Chondrocyte (in vitro differentiated cells): ENCODE measurements at regions not wholly inside any gene's neighbourhood (a gene's known extent, or its start where the extent isn't known, plus 50 kb on each side); places are given as distances from the start of the nearest gene placed in this dataset.

Source experiments
- DNase-seq: peaks from one replicate; pipeline ENCODE4 v3.0.0; 2021; ENCODE audit warnings: mixed read lengths, low spot score
- H3K27ac Mint-ChIP-seq: one replicate; pipeline ENCODE4 v1.8.0; 2021; ENCODE audit warnings: mild to moderate bottlenecking, moderate library complexity, mixed read lengths; ENCODE audit not compliant: unreplicated experiment
- H3K27me3 Mint-ChIP-seq: 2 replicates; pipeline ENCODE4 v1.8.0; 2021; ENCODE audit warnings: low read depth, mixed read lengths
- H3K36me3 Mint-ChIP-seq: 2 replicates; pipeline ENCODE4 v1.8.0; 2021; ENCODE audit warnings: low read depth, mixed read lengths
- H3K4me1 Mint-ChIP-seq: 2 replicates; pipeline ENCODE4 v1.8.0; 2021; ENCODE audit warnings: low read depth, mild to moderate bottlenecking, mixed read lengths
- H3K4me3 Mint-ChIP-seq: one replicate; pipeline ENCODE4 v1.8.0; 2021; ENCODE audit warnings: mild to moderate bottlenecking, moderate library complexity, mixed read lengths; ENCODE audit not compliant: unreplicated experiment
- H3K9me3 Mint-ChIP-seq: 2 replicates; pipeline ENCODE4 v1.8.0; 2021; ENCODE audit warnings: low read depth, mixed read lengths
- CTCF ChIP-seq: fragments of 200-600 bp; sonication (generic); IDR thresholded peaks from 2 replicates; pipeline ENCODE4 v1.5.0; 2021; ENCODE audit warnings: antibody characterized with exemption, mild to moderate bottlenecking, moderate library complexity

DNA sequence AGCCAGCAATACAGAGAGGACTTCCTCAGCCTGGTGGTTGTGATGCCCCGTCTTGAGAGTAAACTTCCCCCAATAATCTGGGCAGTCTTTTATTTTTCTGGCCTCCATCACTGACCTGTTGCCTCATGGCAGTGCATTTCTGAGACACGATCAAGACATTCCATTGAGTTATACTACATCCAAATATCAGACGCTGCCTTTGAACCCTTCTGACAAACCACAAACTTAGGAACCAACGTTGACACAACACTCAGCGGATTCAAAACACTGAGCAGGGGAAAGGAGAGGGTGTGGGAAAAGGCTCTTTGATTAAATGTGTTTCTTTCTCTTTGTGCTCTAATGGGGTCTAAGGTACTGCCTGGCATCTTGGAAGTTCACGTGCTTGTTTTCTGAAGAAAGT is 100.7 kb upstream of the TBX5 start:
- no peak for DNase-seq
- Mint-ChIP-seq H3K4me1 (no peaks in the 10 kb centered on the region), H3K27me3 (peaks cover 23% of the 10 kb centered on the region), H3K27ac (no peak overlapping the region), H3K36me3 (no peaks in the 10 kb centered on the region), H3K4me3 (no peak overlapping the region), H3K9me3 (no peaks in the 10 kb centered on the region)
- no peak for TF ChIP-seq CTCF

DNA sequence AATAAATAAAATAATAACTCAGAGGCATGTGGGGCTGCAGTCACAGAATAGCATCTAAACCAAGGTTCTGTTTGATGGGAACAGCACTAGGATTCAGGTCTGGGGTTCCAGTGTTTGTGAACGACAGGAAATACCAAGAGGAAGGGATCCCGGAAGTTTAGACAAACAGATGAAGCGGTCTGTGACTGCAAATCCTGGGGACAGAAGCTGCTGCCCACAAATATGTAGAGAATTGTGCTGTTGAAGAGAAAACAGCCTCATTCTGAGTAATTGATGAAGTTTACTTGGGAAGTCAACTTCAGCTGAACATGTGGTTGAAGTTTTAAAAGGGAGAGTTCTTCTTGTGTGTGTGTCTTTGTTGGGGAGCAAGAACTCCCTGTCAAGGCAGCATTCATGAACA is 98.4 kb upstream of the TBX5 start:
- Mint-ChIP-seq H3K4me3 (no peak overlapping the region), H3K4me1 (no peaks in the 10 kb centered on the region), H3K27ac (no peak overlapping the region), H3K36me3 (no peaks in the 10 kb centered on the region), H3K27me3 (peaks cover 35% of the 10 kb centered on the region), H3K9me3 (no peaks in the 10 kb centered on the region)
- TF ChIP-seq CTCF, result no peak
- no peak for DNase-seq

DNA sequence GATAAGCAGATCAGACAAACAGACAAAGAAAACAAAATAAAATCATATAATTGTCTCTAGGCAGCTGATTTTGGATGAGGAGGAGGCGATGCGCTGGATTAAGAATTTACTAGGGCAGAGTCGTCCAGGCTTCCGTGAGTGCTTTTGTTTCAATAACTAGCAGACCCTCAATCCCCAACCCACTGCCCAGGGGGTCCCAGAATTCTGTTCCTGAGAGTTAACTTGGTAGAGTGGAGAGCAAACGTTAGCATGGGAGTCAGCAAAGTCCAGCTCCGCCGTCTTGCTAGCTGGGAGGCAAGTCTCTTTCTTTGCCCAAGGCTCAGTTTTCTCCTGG is 95.5 kb upstream of the TBX5 start:
- Mint-ChIP-seq H3K27me3 (peaks cover 30% of the 10 kb centered on the region), H3K27ac (no peak overlapping the region), H3K9me3 (no peaks in the 10 kb centered on the region), H3K4me3 (no peak overlapping the region), H3K36me3 (no peaks in the 10 kb centered on the region), H3K4me1 (no peaks in the 10 kb centered on the region)
- TF ChIP-seq CTCF, result no peak
- DNase-seq, result no peak

- H3K27me3 Mint-ChIP-seq, result peaks cover 27% of the 10 kb centered on the region
- H3K36me3 Mint-ChIP-seq, result no peaks in the 10 kb centered on the region
- DNase-seq, result no peak
- H3K27ac Mint-ChIP-seq, result no peak overlapping the region
- no peak for TF ChIP-seq CTCF
- H3K9me3 Mint-ChIP-seq, result no peaks in the 10 kb centered on the region
- H3K4me1 Mint-ChIP-seq, result no peaks in the 10 kb centered on the region
- H3K4me3 Mint-ChIP-seq, result no peak overlapping the region
Measured at GRCh38 chr12:114500775-114501473, 95.0 kb upstream of the TBX5 start.

DNA sequence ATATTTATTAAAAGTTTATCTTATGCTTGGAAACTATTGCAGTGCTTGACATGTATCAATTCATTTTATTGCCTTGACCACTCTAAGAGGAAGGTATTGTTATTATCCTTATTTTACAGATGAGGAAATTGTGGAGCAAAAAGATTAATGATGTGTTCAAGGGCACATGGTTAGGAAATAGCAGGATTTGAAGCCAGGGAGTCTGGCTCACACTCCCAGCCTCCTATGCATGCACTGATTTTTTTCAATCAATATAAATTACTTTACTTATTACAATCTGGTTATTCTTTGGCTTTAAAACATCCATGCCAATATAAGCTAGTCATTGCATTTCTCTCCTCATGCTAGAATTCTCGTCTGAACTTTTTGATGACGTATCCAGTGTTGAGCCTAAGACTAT is 94.2 kb upstream of the TBX5 start:
- TF ChIP-seq CTCF, result no peak
- Mint-ChIP-seq H3K27me3 (peaks cover 26% of the 10 kb centered on the region), H3K4me1 (no peaks in the 10 kb centered on the region), H3K4me3 (no peak overlapping the region), H3K36me3 (no peaks in the 10 kb centered on the region), H3K27ac (no peak overlapping the region), H3K9me3 (no peaks in the 10 kb centered on the region)
- no peak for DNase-seq
